AG04449 (cell line): ENCODE measurements at regions not wholly inside any gene's neighbourhood (a gene's known extent, or its start where the extent isn't known, plus 50 kb on each side); places are given as distances from the start of the nearest gene placed in this dataset.

Experiments used
- CTCF ChIA-PET: fragments of 350-600 bp; formaldehyde crosslinking; extraction: SDS; loops from one replicate; lab custom pipeline; 2021; ENCODE audit warnings: antibody characterized with exemption; lab: Yijun Ruan, JAX
- POLR2A ChIA-PET: fragments of 400-600, 350-600 bp; formaldehyde crosslinking; extraction: SDS; loops from one replicate; lab custom pipeline; 2020; ENCODE audit warnings: antibody characterized with exemption, inconsistent platforms; lab: Yijun Ruan, JAX
- DNase-seq: peaks from one replicate; pipeline ENCODE4 v3.0.0-alpha.2; 2010; ENCODE audit warnings: low read depth, low spot score
- H3K4me3 ChIP-seq: 2 replicates; pipeline ENCODE4 v1.5.1; 2011; ENCODE audit warnings: low read depth, mild to moderate bottlenecking, control low read depth, low read length
- TF ChIP-seq, protein P1 (sequence below): IDR thresholded peaks from one replicate; pipeline ENCODE4 v1.5.1; 2011; ENCODE audit warnings: mild to moderate bottlenecking, moderate library complexity, low read length, control low read depth, inconsistent platforms; ENCODE audit not compliant: insufficient read depth; ENCODE audit errors: missing control alignments

DNA sequence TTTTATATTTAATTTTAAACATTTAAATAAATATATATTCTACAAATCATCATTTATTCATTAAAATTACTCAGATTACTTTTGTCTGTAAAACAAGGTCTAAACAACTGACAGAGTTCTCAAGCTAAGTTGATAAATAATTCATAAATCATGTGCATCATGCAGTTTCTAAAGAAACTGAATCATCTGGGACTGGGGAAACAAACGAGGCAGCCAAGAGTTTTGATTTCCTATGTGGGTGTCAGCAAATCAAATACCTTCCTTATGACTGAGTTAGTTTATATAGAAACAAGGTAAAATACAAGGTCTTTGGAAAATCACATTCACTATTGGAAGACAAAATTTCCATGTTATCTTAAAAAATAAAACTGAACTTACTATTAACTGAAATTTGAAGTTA lies 149.9 kb upstream of the BEND6 start:
- POLR2A ChIA-PET = no interaction called here
- TF ChIP-seq, protein P1, sequence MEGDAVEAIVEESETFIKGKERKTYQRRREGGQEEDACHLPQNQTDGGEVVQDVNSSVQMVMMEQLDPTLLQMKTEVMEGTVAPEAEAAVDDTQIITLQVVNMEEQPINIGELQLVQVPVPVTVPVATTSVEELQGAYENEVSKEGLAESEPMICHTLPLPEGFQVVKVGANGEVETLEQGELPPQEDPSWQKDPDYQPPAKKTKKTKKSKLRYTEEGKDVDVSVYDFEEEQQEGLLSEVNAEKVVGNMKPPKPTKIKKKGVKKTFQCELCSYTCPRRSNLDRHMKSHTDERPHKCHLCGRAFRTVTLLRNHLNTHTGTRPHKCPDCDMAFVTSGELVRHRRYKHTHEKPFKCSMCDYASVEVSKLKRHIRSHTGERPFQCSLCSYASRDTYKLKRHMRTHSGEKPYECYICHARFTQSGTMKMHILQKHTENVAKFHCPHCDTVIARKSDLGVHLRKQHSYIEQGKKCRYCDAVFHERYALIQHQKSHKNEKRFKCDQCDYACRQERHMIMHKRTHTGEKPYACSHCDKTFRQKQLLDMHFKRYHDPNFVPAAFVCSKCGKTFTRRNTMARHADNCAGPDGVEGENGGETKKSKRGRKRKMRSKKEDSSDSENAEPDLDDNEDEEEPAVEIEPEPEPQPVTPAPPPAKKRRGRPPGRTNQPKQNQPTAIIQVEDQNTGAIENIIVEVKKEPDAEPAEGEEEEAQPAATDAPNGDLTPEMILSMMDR = no peak
- DNase-seq = no peak
- H3K4me3 ChIP-seq = no peak overlapping the region
- CTCF ChIA-PET = interaction anchor here (1.1 to 2.0 kb wide), 3 partner anchors 10 to 96 kb away, joined by 3 to 6 read pairs (median 3); no protein-coding TSS in a partner anchor

DNA sequence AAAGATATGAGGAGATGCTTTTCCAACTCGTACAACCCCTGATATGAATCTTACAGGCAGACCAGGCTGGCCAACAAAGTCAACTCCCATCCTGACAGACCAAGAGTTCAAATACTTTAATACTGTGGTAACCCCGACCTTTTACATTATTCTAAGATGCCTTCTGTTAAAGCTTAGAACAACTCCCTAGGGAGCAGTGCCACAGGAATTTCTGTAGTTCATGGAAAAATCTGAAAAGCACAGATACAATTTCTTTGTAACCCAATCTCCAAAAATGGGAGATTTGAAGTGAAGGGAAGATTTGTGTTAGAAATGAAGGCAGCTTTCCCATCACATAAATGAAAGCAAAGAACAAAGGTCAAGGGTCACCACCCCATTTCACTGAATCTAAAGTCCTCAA lies 151.3 kb upstream of the BEND6 start:
- ChIA-PET POLR2A (interaction anchor here (1.0 kb wide), 1 partner anchor 112 kb away, joined by 4 read pairs; no protein-coding TSS in a partner anchor), CTCF (interaction anchor here (0.8 to 1.3 kb wide), 4 partner anchors 11 to 161 kb away, joined by 3 to 5 read pairs (median 3); partner anchors contain the start of gene DST)
- TF ChIP-seq, protein P1 = no peak
- no peak for DNase-seq
- no peak overlapping the region for H3K4me3 ChIP-seq

DNA sequence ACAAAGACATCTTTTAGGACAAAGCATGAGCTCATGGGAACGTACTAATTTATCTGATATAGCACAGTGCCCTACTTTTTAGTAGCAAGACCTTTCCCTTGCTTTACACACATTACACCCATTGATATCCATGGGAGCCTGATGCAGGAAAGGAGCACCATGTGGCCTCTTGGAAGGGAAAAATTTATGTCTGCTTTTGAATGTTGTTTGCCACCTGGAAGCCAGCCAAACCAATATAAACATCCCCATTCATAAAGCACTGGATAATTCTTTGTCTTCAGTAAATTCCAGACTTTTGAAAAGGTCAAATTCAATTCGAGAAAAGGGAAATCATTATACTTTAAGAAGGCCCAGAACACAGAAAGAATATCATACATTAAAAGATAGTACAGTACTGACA lies 152.3 kb upstream of the BEND6 start:
- TF ChIP-seq, protein P1 = no peak
- H3K4me3 ChIP-seq = no peak overlapping the region
- ChIA-PET POLR2A (interaction anchor here (1.0 kb wide), 1 partner anchor 111 kb away, joined by 4 read pairs; no protein-coding TSS in a partner anchor), CTCF (interaction anchor here (0.8 to 1.3 kb wide), 3 partner anchors 11 to 160 kb away, joined by 3 to 5 read pairs (median 3); partner anchors contain the start of gene DST)
- no peak for DNase-seq

DNA sequence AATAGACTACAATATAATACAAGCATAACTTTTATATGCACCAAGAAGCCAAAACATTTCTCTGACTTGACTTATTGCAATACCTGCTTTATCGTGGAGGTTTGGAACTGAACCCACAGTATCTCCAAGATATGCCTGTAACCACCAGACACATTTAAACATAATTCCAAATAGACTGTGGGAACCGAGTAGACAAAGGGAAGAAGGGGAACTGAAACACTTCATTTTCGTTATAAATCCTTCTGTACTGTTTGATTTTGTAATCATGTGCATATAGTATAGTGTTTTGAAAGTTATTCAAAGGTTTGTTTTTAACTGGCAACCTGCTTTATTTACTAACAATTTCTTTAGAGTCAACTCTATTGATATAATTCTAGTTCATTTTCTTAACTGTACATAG lies 154.9 kb upstream of the BEND6 start:
- TF ChIP-seq, protein P1 = no peak
- ChIA-PET POLR2A (no interaction called here), CTCF (interaction anchor here (1.0 kb wide), 1 partner anchor 14 kb away, joined by 3 read pairs; no protein-coding TSS in a partner anchor)
- no peak for DNase-seq
- H3K4me3 ChIP-seq = no peak overlapping the region

DNA sequence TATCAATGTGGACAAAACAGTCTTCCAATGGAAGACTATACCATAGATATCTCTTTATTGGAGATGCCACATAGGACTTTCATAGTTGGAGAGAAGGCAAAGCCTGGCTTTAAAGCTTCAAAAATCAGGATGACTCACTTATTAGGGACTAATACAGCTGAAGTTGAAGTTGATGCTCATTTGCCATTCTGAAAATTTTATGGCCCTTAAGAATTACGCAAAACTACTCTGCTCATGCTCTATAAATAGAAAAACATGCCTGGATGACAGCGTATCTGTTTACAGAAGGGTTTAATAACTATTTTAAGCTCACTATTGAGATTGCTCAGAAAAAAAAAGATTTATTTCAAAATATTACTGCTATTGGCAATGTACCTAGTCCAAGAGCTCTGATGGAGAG lies 155.5 kb upstream of the DST start:
- no peak overlapping the region for H3K4me3 ChIP-seq
- ChIA-PET CTCF (interaction anchor here (1.1 kb wide), 2 partner anchors 10 to 99 kb away, joined by 3 read pairs; no protein-coding TSS in a partner anchor), POLR2A (interaction anchor here (0.6 to 0.7 kb wide), 2 partner anchors 10 to 116 kb away, joined by 3 to 6 read pairs; no protein-coding TSS in a partner anchor)
- DNase-seq = peak; percentile 64
- TF ChIP-seq, protein P1 = no peak

DNA sequence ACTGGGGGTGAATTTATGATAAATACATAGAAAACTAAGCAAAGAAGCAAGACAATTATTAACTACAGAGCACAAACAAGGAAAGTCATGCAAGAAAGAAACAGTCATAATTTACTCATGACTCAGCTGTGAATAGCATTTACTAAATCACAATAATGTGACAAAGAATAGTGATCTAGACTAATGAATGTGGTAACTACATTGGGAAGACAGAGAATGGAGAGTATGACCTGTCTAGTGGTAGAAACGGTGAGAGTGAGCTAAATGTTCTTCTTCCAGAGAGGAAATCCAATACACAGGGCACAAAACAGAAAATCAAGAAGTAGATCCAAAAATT lies 153.5 kb upstream of the DST start:
- TF ChIP-seq, protein P1 = no peak
- ChIA-PET POLR2A (no interaction called here), CTCF (interaction anchor here (1.0 kb wide), 1 partner anchor 55 kb away, joined by 3 read pairs; no protein-coding TSS in a partner anchor)
- no peak overlapping the region for H3K4me3 ChIP-seq
- no peak for DNase-seq
